Suprapubic skin (tissue), 4 donors: ENCODE measurements at regions not wholly inside any gene's neighbourhood (a gene's known extent, or its start where the extent isn't known, plus 50 kb on each side); places are given as distances from the start of the nearest gene placed in this dataset.

Experiments
- DNase-seq, 2 donors: peaks; one replicate each; pipeline ENCODE4 v3.0.0-alpha.2; 2019; ENCODE audit warnings: low spot score in 2 of 2
- H3K27ac ChIP-seq: fragments of 200-600 bp; sonication (generic); one replicate; pipeline ENCODE4 v1.5.1; 2019
- H3K27me3 ChIP-seq: fragments of 200-600 bp; sonication (generic); one replicate; pipeline ENCODE4 v1.5.1; 2019
- H3K36me3 ChIP-seq: fragments of 200-600 bp; sonication (generic); one replicate; pipeline ENCODE4 v1.5.1; 2019
- H3K4me1 ChIP-seq: fragments of 200-600 bp; sonication (generic); one replicate; pipeline ENCODE4 v1.5.1; 2019
- H3K4me3 ChIP-seq: fragments of 200-600 bp; sonication (generic); one replicate; pipeline ENCODE4 v1.5.1; 2019; ENCODE audit warnings: mild to moderate bottlenecking
- H3K9me3 ChIP-seq: fragments of 200-600 bp; sonication (generic); one replicate; pipeline ENCODE4 v1.5.1; 2019
- EP300 ChIP-seq: sonication (generic); formaldehyde crosslinking; IDR thresholded peaks from one replicate; pipeline ENCODE4 v1.6.1; 2017; ENCODE audit warnings: antibody characterized with exemption
- POLR2A ChIP-seq, 2 donors: fragments of 450-650 bp; IDR thresholded peaks; one replicate each; pipeline ENCODE4 v1.6.1; 2017; ENCODE audit warnings: antibody characterized with exemption in 2 of 2, mild to moderate bottlenecking in 2 of 2, moderate library complexity in 2 of 2
- POLR2AphosphoS5 ChIP-seq, 3 donors: sonication (generic); formaldehyde crosslinking; IDR thresholded peaks; one replicate each; pipeline ENCODE4 v1.6.1; 2017; ENCODE audit warnings: antibody characterized with exemption in 3 of 3
- WGBS: methylation state at CpG from one replicate; pipeline ENCODE4 v1.1.5; 2018; 5-methylcytosine and 5-hydroxymethylcytosine counted together
- TF ChIP-seq, protein P1 (sequence below), 2 donors: fragments of 200-600 bp in 1 of 2; fragments of 450-650 bp in 1 of 2; sonication (generic) in 1 of 2; IDR thresholded peaks; one replicate each; pipeline ENCODE4 v1.5.1; 2016 to 2019; ENCODE audit warnings: antibody characterized with exemption in 2 of 2, mild to moderate bottlenecking in 1 of 2, moderate library complexity in 1 of 2

DNA sequence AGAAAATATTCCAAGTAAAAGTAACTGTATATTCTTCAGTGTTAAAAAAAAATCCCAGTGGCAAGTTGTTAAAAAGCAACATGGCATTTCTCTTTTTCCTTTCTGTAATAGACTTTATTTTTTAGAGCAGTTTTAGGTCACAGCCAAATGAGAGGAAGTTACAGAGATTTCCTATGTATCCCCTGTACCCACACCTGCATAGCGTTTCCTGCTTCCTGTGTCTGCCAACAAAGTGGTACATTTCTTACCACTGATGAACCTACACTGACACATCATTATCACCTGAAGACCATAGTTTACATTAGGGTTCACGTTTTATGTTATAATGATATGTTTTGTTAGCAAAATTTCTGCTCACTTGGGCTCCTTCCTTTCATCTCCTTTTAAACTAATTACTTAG is 124.7 kb downstream of the GPAT3 start:
- 55% methylated on average over 2 of the region's 2 CpGs for WGBS
- TF ChIP-seq, protein P1, sequence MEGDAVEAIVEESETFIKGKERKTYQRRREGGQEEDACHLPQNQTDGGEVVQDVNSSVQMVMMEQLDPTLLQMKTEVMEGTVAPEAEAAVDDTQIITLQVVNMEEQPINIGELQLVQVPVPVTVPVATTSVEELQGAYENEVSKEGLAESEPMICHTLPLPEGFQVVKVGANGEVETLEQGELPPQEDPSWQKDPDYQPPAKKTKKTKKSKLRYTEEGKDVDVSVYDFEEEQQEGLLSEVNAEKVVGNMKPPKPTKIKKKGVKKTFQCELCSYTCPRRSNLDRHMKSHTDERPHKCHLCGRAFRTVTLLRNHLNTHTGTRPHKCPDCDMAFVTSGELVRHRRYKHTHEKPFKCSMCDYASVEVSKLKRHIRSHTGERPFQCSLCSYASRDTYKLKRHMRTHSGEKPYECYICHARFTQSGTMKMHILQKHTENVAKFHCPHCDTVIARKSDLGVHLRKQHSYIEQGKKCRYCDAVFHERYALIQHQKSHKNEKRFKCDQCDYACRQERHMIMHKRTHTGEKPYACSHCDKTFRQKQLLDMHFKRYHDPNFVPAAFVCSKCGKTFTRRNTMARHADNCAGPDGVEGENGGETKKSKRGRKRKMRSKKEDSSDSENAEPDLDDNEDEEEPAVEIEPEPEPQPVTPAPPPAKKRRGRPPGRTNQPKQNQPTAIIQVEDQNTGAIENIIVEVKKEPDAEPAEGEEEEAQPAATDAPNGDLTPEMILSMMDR (IDR thresholded peaks at IDR 0.05): no peak
- TF ChIP-seq POLR2AphosphoS5 (IDR thresholded peaks at IDR 0.05): no peak
- TF ChIP-seq EP300: no peak
- TF ChIP-seq POLR2A (IDR thresholded peaks at IDR 0.05): no peak
- no peak overlapping the region for H3K4me3 ChIP-seq
- no peaks in the 10 kb centered on the region for H3K4me1 ChIP-seq
- H3K27me3 ChIP-seq: no peaks in the 10 kb centered on the region
- DNase-seq: no peak
- H3K36me3 ChIP-seq: no peaks in the 10 kb centered on the region
- no peak overlapping the region for H3K27ac ChIP-seq
- H3K9me3 ChIP-seq: no peaks in the 10 kb centered on the region

DNA sequence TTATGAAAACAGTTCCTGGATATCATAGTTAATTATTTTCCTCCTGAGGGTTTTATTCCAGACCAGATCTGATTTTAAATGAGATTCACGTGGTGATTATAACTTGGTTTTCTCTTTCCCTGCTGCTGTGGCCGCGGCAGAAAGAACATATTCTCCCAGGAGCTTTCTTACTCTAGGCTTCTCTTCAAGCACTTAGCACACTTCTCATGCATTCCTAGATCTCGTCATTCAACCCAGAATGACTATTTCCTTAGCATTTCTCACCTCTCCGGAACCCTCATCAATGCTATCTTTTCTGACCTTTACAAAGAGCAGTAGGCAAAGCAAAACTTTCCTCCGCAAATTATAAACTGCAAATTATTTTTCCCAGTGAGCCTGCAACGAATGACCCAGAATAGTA is 122.9 kb downstream of the GPAT3 start:
- DNase-seq: no peak
- H3K9me3 ChIP-seq: no peaks in the 10 kb centered on the region
- no peaks in the 10 kb centered on the region for H3K27me3 ChIP-seq
- H3K4me3 ChIP-seq: no peak overlapping the region
- no peak overlapping the region for H3K27ac ChIP-seq
- H3K36me3 ChIP-seq: no peaks in the 10 kb centered on the region
- WGBS: 43% methylated on average over 7 of the region's 7 CpGs
- H3K4me1 ChIP-seq: no peaks in the 10 kb centered on the region
- no peak for TF ChIP-seq EP300
- TF ChIP-seq, protein P1 (IDR thresholded peaks at IDR 0.05): no peak
- no peak for TF ChIP-seq POLR2A (IDR thresholded peaks at IDR 0.05)

DNA sequence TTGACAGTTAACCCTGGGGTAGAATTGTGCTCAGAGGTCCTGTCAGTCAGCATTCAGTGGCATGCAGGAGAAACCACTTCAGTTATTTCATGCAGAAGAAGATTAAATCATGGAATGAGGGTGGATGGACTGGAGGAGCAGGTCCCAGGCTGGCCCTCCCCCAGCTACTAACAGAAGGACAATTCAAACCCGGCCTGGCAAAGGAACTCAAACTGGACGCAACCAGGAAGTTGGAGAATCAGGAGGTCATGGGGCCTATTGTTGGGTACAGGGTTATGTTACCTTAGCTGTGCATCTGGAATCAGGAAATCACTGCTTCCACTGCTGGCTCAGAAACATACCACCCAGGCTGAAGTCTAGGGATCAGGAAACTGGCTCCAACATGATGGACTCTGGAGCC is 121.4 kb downstream of the GPAT3 start:
- 31% methylated on average over 2 of the region's 2 CpGs for WGBS
- no peak for DNase-seq
- no peaks in the 10 kb centered on the region for H3K27me3 ChIP-seq
- no peak overlapping the region for H3K4me3 ChIP-seq
- TF ChIP-seq POLR2AphosphoS5 (IDR thresholded peaks at IDR 0.05) (no peak), EP300 (no peak), POLR2A (IDR thresholded peaks at IDR 0.05) (no peak)
- TF ChIP-seq, protein P1 (IDR thresholded peaks at IDR 0.05): no peak
- H3K27ac ChIP-seq: no peak overlapping the region
- H3K4me1 ChIP-seq: no peaks in the 10 kb centered on the region
- H3K36me3 ChIP-seq: no peaks in the 10 kb centered on the region
- no peaks in the 10 kb centered on the region for H3K9me3 ChIP-seq
